WTC11 (cell line): ENCODE measurements at regions not wholly inside any gene's neighbourhood (a gene's known extent, or its start where the extent isn't known, plus 50 kb on each side); places are given as distances from the start of the nearest gene placed in this dataset.

ENCODE experiments used
- ATAC-seq: fragments of 200-7000 bp; cut with Tn5 transposase; 2 replicates; pipeline ENCODE4 v1.10.0; 2021; ENCODE audit warnings: mild to moderate bottlenecking, moderate library complexity
- CTCF ChIA-PET: fragments of 300-600 bp; sonication (Branson Sonifier 250); formaldehyde crosslinking; loops from one replicate; lab custom pipeline; 2021; ENCODE audit warnings: antibody characterized with exemption; lab: Charles Lee
- POLR2A ChIA-PET: fragments of 350-600 bp; sonication (Branson Sonifier 250); formaldehyde crosslinking; loops from one replicate; lab custom pipeline; 2021; ENCODE audit warnings: antibody characterized with exemption; lab: Charles Lee
- DNase-seq: peaks from one replicate; pipeline ENCODE4 v3.0.0; 2021; ENCODE audit warnings: low spot score
- H3K27ac Mint-ChIP-seq: 2 replicates; pipeline ENCODE4 v1.8.0; 2021; ENCODE audit warnings: mixed read lengths
- H3K27me3 Mint-ChIP-seq: 2 replicates; pipeline ENCODE4 v1.8.0; 2021; ENCODE audit warnings: low read depth, mild to moderate bottlenecking, moderate library complexity, mixed read lengths
- H3K36me3 Mint-ChIP-seq: 2 replicates; pipeline ENCODE4 v1.8.0; 2021; ENCODE audit warnings: mixed read lengths
- H3K4me1 Mint-ChIP-seq: 2 replicates; pipeline ENCODE4 v1.8.0; 2022; ENCODE audit warnings: mixed read lengths
- H3K4me3 Mint-ChIP-seq: 2 replicates; pipeline ENCODE4 v1.8.0; 2021; ENCODE audit warnings: mild to moderate bottlenecking, moderate library complexity, mixed read lengths
- H3K9me3 Mint-ChIP-seq: 2 replicates; pipeline ENCODE4 v1.8.0; 2021; ENCODE audit warnings: mixed read lengths
- AFF4 ChIP-seq: sonication (generic); formaldehyde crosslinking; IDR thresholded peaks from 2 replicates; pipeline ENCODE4 v1.8.1; 2023; ENCODE audit warnings: mild to moderate bottlenecking, missing genetic modification reagents, borderline replicate concordance
- ATF2 ChIP-seq: sonication (generic); formaldehyde crosslinking; IDR thresholded peaks from 2 replicates; pipeline ENCODE4 v1.8.1; 2022; ENCODE audit warnings: low read depth, missing genetic modification reagents, borderline replicate concordance
- CBFB ChIP-seq: sonication (generic); formaldehyde crosslinking; IDR thresholded peaks from 2 replicates; pipeline ENCODE4 v1.8.1; 2022; ENCODE audit warnings: mild to moderate bottlenecking, low read depth, missing genetic modification reagents
- ETV6 ChIP-seq: sonication (generic); formaldehyde crosslinking; IDR thresholded peaks from 2 replicates; pipeline ENCODE4 v1.8.1; 2022; ENCODE audit warnings: mild to moderate bottlenecking, missing genetic modification reagents
- FOXJ3 ChIP-seq: sonication (generic); formaldehyde crosslinking; IDR thresholded peaks from 2 replicates; pipeline ENCODE4 v1.9.0; 2021; ENCODE audit warnings: missing genetic modification reagents, mild to moderate bottlenecking, borderline replicate concordance
- GTF2I ChIP-seq: fragments of 250-450 bp; sonication (Bioruptor Pico); conservative IDR thresholded peaks from 2 replicates; pipeline ENCODE4 v1.4.0; 2021; ENCODE audit warnings: mild to moderate bottlenecking
- NFE2L1 ChIP-seq: sonication (generic); formaldehyde crosslinking; IDR thresholded peaks from 2 replicates; pipeline ENCODE4 v1.8.1; 2023; ENCODE audit warnings: missing genetic modification reagents
- RORB ChIP-seq: fragments of 250-450 bp; sonication (Bioruptor Pico); IDR thresholded peaks from 2 replicates; pipeline ENCODE4 v1.9.0; 2021; ENCODE audit warnings: mild to moderate bottlenecking
- SMAD3 ChIP-seq: sonication (generic); formaldehyde crosslinking; IDR thresholded peaks from 2 replicates; pipeline ENCODE4 v1.8.0; 2022; ENCODE audit warnings: missing genetic modification reagents, mild to moderate bottlenecking, borderline replicate concordance
- SOX15 ChIP-seq: fragments of 250-450 bp; sonication (Bioruptor Pico); IDR thresholded peaks from 2 replicates; pipeline ENCODE4 v1.9.0; 2021; ENCODE audit warnings: mild to moderate bottlenecking
- USF1 ChIP-seq: sonication (generic); formaldehyde crosslinking; IDR thresholded peaks from 2 replicates; pipeline ENCODE4 v1.8.0; 2022; ENCODE audit warnings: mild to moderate bottlenecking, missing genetic modification reagents
- ZNF121 ChIP-seq: sonication (generic); formaldehyde crosslinking; IDR thresholded peaks from 2 replicates; pipeline ENCODE4 v1.8.0; 2023; ENCODE audit warnings: missing genetic modification reagents
- ZNF416 ChIP-seq: fragments of 250-450 bp; sonication (Bioruptor Pico); IDR thresholded peaks from 2 replicates; pipeline ENCODE4 v1.9.0; 2021; ENCODE audit warnings: mild to moderate bottlenecking, inconsistent platforms
- ZNF423 ChIP-seq: fragments of 250-450 bp; sonication (Bioruptor Pico); IDR thresholded peaks from 2 replicates; pipeline ENCODE4 v2.1.2; 2022; ENCODE audit warnings: mild to moderate bottlenecking, moderate library complexity
- TF ChIP-seq, protein P1 (sequence below): sonication (generic); formaldehyde crosslinking; IDR thresholded peaks from 2 replicates; pipeline ENCODE4 v1.8.0; 2023; ENCODE audit warnings: missing genetic modification reagents, mild to moderate bottlenecking, borderline replicate concordance
- TF ChIP-seq, protein P2 (sequence below): sonication (generic); formaldehyde crosslinking; IDR thresholded peaks from 2 replicates; pipeline ENCODE4 v1.8.1; 2022; ENCODE audit warnings: mild to moderate bottlenecking, missing genetic modification reagents, moderate library complexity, borderline replicate concordance
- TF ChIP-seq, protein P3 (sequence below): fragments of 250-450 bp; sonication (Bioruptor Pico); IDR thresholded peaks from 2 replicates; pipeline ENCODE4 v1.8.0; 2021; ENCODE audit warnings: mild to moderate bottlenecking

DNA sequence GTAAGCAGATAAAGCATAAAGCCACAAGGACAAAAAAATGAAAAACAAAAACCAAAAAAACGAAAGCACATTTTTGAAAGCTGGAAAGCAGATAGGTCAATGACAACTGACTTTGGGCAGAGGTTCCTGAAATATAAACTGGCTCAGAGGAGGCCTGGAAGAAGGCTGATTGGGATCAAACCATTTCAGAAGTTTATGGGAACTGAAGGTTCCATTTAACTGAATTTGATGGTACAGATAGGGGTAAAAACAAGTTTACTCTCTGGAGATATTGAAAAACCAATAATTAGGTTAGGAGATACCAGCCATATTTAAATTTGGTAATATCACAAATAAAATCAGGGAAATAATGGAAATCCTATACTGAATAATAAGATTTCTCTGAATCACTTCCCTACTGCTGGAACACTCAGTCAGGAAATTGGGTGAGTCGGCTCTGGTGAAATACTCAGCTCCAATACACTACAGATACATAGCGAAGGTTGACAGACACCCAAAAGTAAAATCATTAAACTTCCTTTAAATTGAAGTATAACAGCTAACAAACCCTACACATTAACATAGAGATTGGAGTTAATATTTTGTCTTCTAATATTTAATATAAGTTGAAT is 1584.3 kb downstream of the STIM2 start:
- Mint-ChIP-seq H3K36me3 (no peaks in the 10 kb centered on the region), H3K9me3 (no peaks in the 10 kb centered on the region), H3K27ac (peak overlapping the region; percentile 12; the same call in 1 of the 2 replicates), H3K4me3 (no peak overlapping the region), H3K27me3 (no peaks in the 10 kb centered on the region), H3K4me1 (peaks cover 30% of the 10 kb centered on the region)
- no peak for DNase-seq
- CTCF ChIA-PET: no interaction called here
- TF ChIP-seq, protein P1, sequence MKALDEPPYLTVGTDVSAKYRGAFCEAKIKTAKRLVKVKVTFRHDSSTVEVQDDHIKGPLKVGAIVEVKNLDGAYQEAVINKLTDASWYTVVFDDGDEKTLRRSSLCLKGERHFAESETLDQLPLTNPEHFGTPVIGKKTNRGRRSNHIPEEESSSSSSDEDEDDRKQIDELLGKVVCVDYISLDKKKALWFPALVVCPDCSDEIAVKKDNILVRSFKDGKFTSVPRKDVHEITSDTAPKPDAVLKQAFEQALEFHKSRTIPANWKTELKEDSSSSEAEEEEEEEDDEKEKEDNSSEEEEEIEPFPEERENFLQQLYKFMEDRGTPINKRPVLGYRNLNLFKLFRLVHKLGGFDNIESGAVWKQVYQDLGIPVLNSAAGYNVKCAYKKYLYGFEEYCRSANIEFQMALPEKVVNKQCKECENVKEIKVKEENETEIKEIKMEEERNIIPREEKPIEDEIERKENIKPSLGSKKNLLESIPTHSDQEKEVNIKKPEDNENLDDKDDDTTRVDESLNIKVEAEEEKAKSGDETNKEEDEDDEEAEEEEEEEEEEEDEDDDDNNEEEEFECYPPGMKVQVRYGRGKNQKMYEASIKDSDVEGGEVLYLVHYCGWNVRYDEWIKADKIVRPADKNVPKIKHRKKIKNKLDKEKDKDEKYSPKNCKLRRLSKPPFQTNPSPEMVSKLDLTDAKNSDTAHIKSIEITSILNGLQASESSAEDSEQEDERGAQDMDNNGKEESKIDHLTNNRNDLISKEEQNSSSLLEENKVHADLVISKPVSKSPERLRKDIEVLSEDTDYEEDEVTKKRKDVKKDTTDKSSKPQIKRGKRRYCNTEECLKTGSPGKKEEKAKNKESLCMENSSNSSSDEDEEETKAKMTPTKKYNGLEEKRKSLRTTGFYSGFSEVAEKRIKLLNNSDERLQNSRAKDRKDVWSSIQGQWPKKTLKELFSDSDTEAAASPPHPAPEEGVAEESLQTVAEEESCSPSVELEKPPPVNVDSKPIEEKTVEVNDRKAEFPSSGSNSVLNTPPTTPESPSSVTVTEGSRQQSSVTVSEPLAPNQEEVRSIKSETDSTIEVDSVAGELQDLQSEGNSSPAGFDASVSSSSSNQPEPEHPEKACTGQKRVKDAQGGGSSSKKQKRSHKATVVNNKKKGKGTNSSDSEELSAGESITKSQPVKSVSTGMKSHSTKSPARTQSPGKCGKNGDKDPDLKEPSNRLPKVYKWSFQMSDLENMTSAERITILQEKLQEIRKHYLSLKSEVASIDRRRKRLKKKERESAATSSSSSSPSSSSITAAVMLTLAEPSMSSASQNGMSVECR: no peak
- TF ChIP-seq ATF2: no peak
- no peak for TF ChIP-seq USF1 (CRISPR knock-in tag)
- no peak for TF ChIP-seq SMAD3 (CRISPR knock-in tag)
- TF ChIP-seq ZNF423 (CRISPR knock-in tag): no peak
- TF ChIP-seq NFE2L1 (CRISPR knock-in tag): no peak
- TF ChIP-seq AFF4 (CRISPR knock-in tag): no peak
- TF ChIP-seq, protein P2, sequence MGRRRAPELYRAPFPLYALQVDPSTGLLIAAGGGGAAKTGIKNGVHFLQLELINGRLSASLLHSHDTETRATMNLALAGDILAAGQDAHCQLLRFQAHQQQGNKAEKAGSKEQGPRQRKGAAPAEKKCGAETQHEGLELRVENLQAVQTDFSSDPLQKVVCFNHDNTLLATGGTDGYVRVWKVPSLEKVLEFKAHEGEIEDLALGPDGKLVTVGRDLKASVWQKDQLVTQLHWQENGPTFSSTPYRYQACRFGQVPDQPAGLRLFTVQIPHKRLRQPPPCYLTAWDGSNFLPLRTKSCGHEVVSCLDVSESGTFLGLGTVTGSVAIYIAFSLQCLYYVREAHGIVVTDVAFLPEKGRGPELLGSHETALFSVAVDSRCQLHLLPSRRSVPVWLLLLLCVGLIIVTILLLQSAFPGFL: no peak
- TF ChIP-seq ETV6 (CRISPR knock-in tag): no peak
- TF ChIP-seq ZNF416 (CRISPR knock-in tag): no peak
- no peak for TF ChIP-seq CBFB (CRISPR knock-in tag)
- TF ChIP-seq, protein P3, sequence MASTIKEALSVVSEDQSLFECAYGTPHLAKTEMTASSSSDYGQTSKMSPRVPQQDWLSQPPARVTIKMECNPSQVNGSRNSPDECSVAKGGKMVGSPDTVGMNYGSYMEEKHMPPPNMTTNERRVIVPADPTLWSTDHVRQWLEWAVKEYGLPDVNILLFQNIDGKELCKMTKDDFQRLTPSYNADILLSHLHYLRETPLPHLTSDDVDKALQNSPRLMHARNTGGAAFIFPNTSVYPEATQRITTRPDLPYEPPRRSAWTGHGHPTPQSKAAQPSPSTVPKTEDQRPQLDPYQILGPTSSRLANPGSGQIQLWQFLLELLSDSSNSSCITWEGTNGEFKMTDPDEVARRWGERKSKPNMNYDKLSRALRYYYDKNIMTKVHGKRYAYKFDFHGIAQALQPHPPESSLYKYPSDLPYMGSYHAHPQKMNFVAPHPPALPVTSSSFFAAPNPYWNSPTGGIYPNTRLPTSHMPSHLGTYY (CRISPR knock-in tag): no peak
- no peak for TF ChIP-seq FOXJ3 (CRISPR knock-in tag)
- no peak for TF ChIP-seq ZNF121 (CRISPR knock-in tag)
- no peak for TF ChIP-seq SOX15 (CRISPR knock-in tag)
- TF ChIP-seq RORB (CRISPR knock-in tag): no peak
- TF ChIP-seq GTF2I (CRISPR knock-in tag): no peak
- ATAC-seq: no peak
- POLR2A ChIA-PET: no interaction called here
